SK-N-SH (cell line): ENCODE measurements at regions not wholly inside any gene's neighbourhood (a gene's known extent, or its start where the extent isn't known, plus 50 kb on each side); places are given as distances from the start of the nearest gene placed in this dataset.

Experiments used
- CTCF ChIA-PET: fragments of 300-600, 350-600 bp; formaldehyde crosslinking; extraction: SDS; loops from one replicate; lab custom pipeline; 2021; lab: Yijun Ruan, JAX
- POLR2A ChIA-PET: fragments of 350-600 bp; sonication (Branson Sonifier 250); formaldehyde crosslinking; extraction: SDS; loops from one replicate; lab custom pipeline; 2020; ENCODE audit warnings: antibody characterized with exemption, inconsistent platforms; lab: Yijun Ruan, JAX
- DNase-seq: peaks from one replicate; pipeline ENCODE4 v3.0.0; 2012
- H2AFZ ChIP-seq: fragments of 200-600 bp; sonication (generic); 2 replicates; pipeline ENCODE4 v1.8.1; 2016; ENCODE audit warnings: antibody characterized with exemption, mild to moderate bottlenecking, low read depth
- H3F3A ChIP-seq: fragments of 200-600 bp; sonication (generic); replicated peaks from 2 replicates; pipeline ENCODE3; 2016; ENCODE audit warnings: antibody characterized with exemption, mild to moderate bottlenecking; ENCODE audit not compliant: insufficient read depth
- H3K27ac ChIP-seq, 2 experiments: fragments of 200-500 bp in 1 of 2; fragments of 200-600 bp in 1 of 2; sonication (Bioruptor generic) in 1 of 2; sonication (generic), shearing (Covaris generic) in 1 of 2; 2 replicates each; pipeline versions ENCODE4 v1.5.1 to v1.6.1; 2014 to 2016; ENCODE audit warnings: low read depth in 2 of 2, inconsistent platforms in 1 of 2, low read length in 1 of 2, mild to moderate bottlenecking in 1 of 2, mixed read lengths in 1 of 2
- H3K27me3 ChIP-seq: fragments of 200-600 bp; sonication (generic), shearing (Covaris generic); 2 replicates; pipeline ENCODE4 v1.6.1; 2016; ENCODE audit warnings: mixed run types; ENCODE audit not compliant: insufficient read depth
- H3K36me3 ChIP-seq, 2 experiments: fragments of 200-500 bp in 1 of 2; fragments of 200-600 bp in 1 of 2; sonication (Bioruptor generic) in 1 of 2; sonication (generic) in 1 of 2; replicated peaks in 1 of 2; 2 replicates each; pipeline versions ENCODE3 to v1.5.1; 2014 to 2016; ENCODE audit warnings: low read length in 1 of 2, mild to moderate bottlenecking in 1 of 2; ENCODE audit not compliant: insufficient read depth in 2 of 2, control insufficient read depth in 1 of 2
- H3K4me1 ChIP-seq, 2 experiments: fragments of 200-500 bp in 1 of 2; fragments of 200-600 bp in 1 of 2; sonication (Bioruptor generic) in 1 of 2; sonication (generic), shearing (Covaris generic) in 1 of 2; 2 replicates each; pipeline versions ENCODE4 v1.5.1 to v1.6.1; 2014 to 2016; ENCODE audit warnings: low read depth in 1 of 2, low read length in 1 of 2, mixed run types in 1 of 2; ENCODE audit not compliant: insufficient read depth in 2 of 2, control insufficient read depth in 1 of 2
- H3K4me2 ChIP-seq: fragments of 200-600 bp; sonication (generic), shearing (Covaris generic); 2 replicates; pipeline ENCODE4 v1.6.1; 2017; ENCODE audit warnings: mixed run types
- H3K4me3 ChIP-seq, 2 experiments: fragments of 200-500 bp in 1 of 2; fragments of 200-600 bp in 1 of 2; sonication (Bioruptor generic) in 1 of 2; sonication (generic), shearing (Covaris generic) in 1 of 2; 2 replicates each; pipeline versions ENCODE4 v1.5.1 to v1.8.1; 2014 to 2016; ENCODE audit warnings: low read depth in 2 of 2, inconsistent platforms in 1 of 2, low read length in 1 of 2, mild to moderate bottlenecking in 1 of 2, mixed read lengths in 1 of 2, moderate library complexity in 1 of 2
- H3K79me2 ChIP-seq: fragments of 200-600 bp; sonication (generic); 2 replicates; pipeline ENCODE4 v1.8.1; 2017; ENCODE audit warnings: mild to moderate bottlenecking; ENCODE audit not compliant: insufficient read depth
- H3K9ac ChIP-seq: fragments of 200-600 bp; sonication (generic); 2 replicates; pipeline ENCODE4 v1.6.1; 2017; ENCODE audit warnings: mixed run types
- H3K9me2 ChIP-seq: fragments of 200-600 bp; sonication (generic); 2 replicates; pipeline ENCODE4 v1.6.1; 2017; ENCODE audit warnings: mixed run types
- H3K9me3 ChIP-seq: fragments of 200-600 bp; sonication (generic); 2 replicates; pipeline ENCODE4 v1.6.1; 2017; ENCODE audit warnings: mixed run types, mild to moderate bottlenecking, moderate library complexity
- H4K20me1 ChIP-seq: fragments of 200-600 bp; sonication (generic); 2 replicates; pipeline ENCODE4 v1.6.1; 2017; ENCODE audit warnings: mild to moderate bottlenecking, mixed run types; ENCODE audit not compliant: insufficient read depth
- CTCF ChIP-seq: fragments of 200-600 bp; sonication (generic); IDR thresholded peaks from 2 replicates; pipeline ENCODE4 v1.6.1; 2017; ENCODE audit warnings: antibody characterized with exemption, mild to moderate bottlenecking, moderate library complexity
- ELF1 ChIP-seq: IDR thresholded peaks from 2 replicates; pipeline ENCODE4 v1.4.0; 2012
- GATA2 ChIP-seq: sonication (generic); formaldehyde crosslinking; IDR thresholded peaks from 2 replicates; pipeline ENCODE4 v1.5.0; 2020; ENCODE audit warnings: mild to moderate bottlenecking, missing genetic modification reagents
- MEF2A ChIP-seq: IDR thresholded peaks from 2 replicates; pipeline ENCODE4 v1.4.0; 2012; ENCODE audit warnings: low read depth, borderline replicate concordance
- MXI1 ChIP-seq: IDR thresholded peaks from 2 replicates; pipeline ENCODE4 v1.6.1; 2012; ENCODE audit warnings: mild to moderate bottlenecking, low read depth, low read length, improper control_type of control experiment
- NFIC ChIP-seq: IDR thresholded peaks from 2 replicates; pipeline ENCODE4 v1.4.0; 2012; ENCODE audit warnings: borderline replicate concordance
- NRF1 ChIP-seq: IDR thresholded peaks from 2 replicates; pipeline ENCODE4 v1.6.1; 2012; ENCODE audit warnings: low read depth, mild to moderate bottlenecking, low read length
- PBX3 ChIP-seq: IDR thresholded peaks from 2 replicates; pipeline ENCODE4; 2012
- RAD21 ChIP-seq: IDR thresholded peaks from 2 replicates; pipeline ENCODE4 v1.6.1; 2012; ENCODE audit warnings: mild to moderate bottlenecking, low read length
- RCOR1 ChIP-seq: fragments of 150-350 bp; IDR thresholded peaks from 2 replicates; pipeline ENCODE4 v1.6.1; 2017; ENCODE audit warnings: antibody characterized with exemption, low read length
- RFX5 ChIP-seq: IDR thresholded peaks from 2 replicates; pipeline ENCODE4 v1.6.1; 2012; ENCODE audit warnings: mild to moderate bottlenecking, improper control_type of control experiment, low read length
- SIN3A ChIP-seq: IDR thresholded peaks from 2 replicates; pipeline ENCODE4 v1.6.1; 2012; ENCODE audit warnings: low read depth, mild to moderate bottlenecking, low read length, moderate library complexity, borderline replicate concordance
- TAF1 ChIP-seq: IDR thresholded peaks from 2 replicates; pipeline ENCODE4 v1.6.1; 2012; ENCODE audit warnings: low read depth, mild to moderate bottlenecking, low read length, moderate library complexity, borderline replicate concordance
- TEAD4 ChIP-seq: IDR thresholded peaks from 2 replicates; pipeline ENCODE4 v1.4.0; 2012; ENCODE audit warnings: mild to moderate bottlenecking, borderline replicate concordance; ENCODE audit not compliant: insufficient read depth
- USF2 ChIP-seq: fragments of 150-350 bp; IDR thresholded peaks from 2 replicates; pipeline ENCODE4 v1.6.1; 2017; ENCODE audit warnings: antibody characterized with exemption, low read length, low read depth, borderline replicate concordance
- YY1 ChIP-seq: IDR thresholded peaks from 2 replicates; pipeline ENCODE4 v1.4.0; 2012; ENCODE audit warnings: low read depth, mild to moderate bottlenecking
- WGBS: methylation state at CpG from one replicate; pipeline ENCODE4 v1.1.6; 2017; ENCODE audit warnings: low lambda C conversion rate; 5-methylcytosine and 5-hydroxymethylcytosine counted together
- TF ChIP-seq, protein P1 (sequence below): IDR thresholded peaks from 2 replicates; pipeline ENCODE4 v1.4.0; 2012; ENCODE audit warnings: low read depth, borderline replicate concordance
- TF ChIP-seq, protein P2 (sequence below): IDR thresholded peaks from 2 replicates; pipeline ENCODE4 v1.4.0; 2012; ENCODE audit warnings: low read depth

- no peak overlapping the region for H3K4me3 ChIP-seq
- no peak overlapping the region for H3K9ac ChIP-seq
- no peak overlapping the region for H2AFZ ChIP-seq
- no peak overlapping the region for H3K4me2 ChIP-seq
- H3K4me1 ChIP-seq, result no peaks in the 10 kb centered on the region
- no peaks in the 10 kb centered on the region for H4K20me1 ChIP-seq
- POLR2A ChIA-PET, result no interaction called here
- H3K9me3 ChIP-seq, result 0 out of 2 replicates have a peak, but pooled peaks cover 6% of the 10 kb centered on the region
- H3K36me3 ChIP-seq, result no peaks in the 10 kb centered on the region
- H3K27ac ChIP-seq, result no peak overlapping the region
- no peak for DNase-seq
- no peaks in the 10 kb centered on the region for H3K27me3 ChIP-seq
- no peaks in the 10 kb centered on the region for H3K9me2 ChIP-seq
- 30% methylated on average over 2 of the region's 2 CpGs for WGBS
- no peaks in the 10 kb centered on the region for H3K79me2 ChIP-seq
- TF ChIP-seq PBX3, result no peak
- TF ChIP-seq SIN3A, result no peak
- TF ChIP-seq RCOR1, result no peak
- no peak for TF ChIP-seq USF2
- TF ChIP-seq TAF1, result no peak
- TF ChIP-seq CTCF, result no peak
- no peak for TF ChIP-seq GATA2
- no peak for TF ChIP-seq YY1
- no peak for TF ChIP-seq MXI1
- TF ChIP-seq MEF2A, result no peak
- no peak for TF ChIP-seq NRF1
- no peak for TF ChIP-seq TEAD4
- TF ChIP-seq RFX5, result no peak
- TF ChIP-seq, protein P1, sequence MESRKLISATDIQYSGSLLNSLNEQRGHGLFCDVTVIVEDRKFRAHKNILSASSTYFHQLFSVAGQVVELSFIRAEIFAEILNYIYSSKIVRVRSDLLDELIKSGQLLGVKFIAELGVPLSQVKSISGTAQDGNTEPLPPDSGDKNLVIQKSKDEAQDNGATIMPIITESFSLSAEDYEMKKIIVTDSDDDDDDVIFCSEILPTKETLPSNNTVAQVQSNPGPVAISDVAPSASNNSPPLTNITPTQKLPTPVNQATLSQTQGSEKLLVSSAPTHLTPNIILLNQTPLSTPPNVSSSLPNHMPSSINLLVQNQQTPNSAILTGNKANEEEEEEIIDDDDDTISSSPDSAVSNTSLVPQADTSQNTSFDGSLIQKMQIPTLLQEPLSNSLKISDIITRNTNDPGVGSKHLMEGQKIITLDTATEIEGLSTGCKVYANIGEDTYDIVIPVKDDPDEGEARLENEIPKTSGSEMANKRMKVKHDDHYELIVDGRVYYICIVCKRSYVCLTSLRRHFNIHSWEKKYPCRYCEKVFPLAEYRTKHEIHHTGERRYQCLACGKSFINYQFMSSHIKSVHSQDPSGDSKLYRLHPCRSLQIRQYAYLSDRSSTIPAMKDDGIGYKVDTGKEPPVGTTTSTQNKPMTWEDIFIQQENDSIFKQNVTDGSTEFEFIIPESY, result no peak
- no peak for TF ChIP-seq NFIC
- TF ChIP-seq, protein P2, sequence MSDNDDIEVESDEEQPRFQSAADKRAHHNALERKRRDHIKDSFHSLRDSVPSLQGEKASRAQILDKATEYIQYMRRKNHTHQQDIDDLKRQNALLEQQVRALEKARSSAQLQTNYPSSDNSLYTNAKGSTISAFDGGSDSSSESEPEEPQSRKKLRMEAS, result no peak
- no peak for TF ChIP-seq ELF1
- TF ChIP-seq RAD21, result no peak
- H3F3A ChIP-seq, result no peaks in the 10 kb centered on the region
- CTCF ChIA-PET, result no interaction called here
Observed at GRCh38 chr4:58935332-58935731, 1825.1 kb upstream of the IGFBP7 start.
